CD4-positive, alpha-beta T cell treated with Interleukin-2 at 100 ng/mL for 4 hours (primary cell): ENCODE measurements at regions not wholly inside any gene's neighbourhood (a gene's known extent, or its start where the extent isn't known, plus 50 kb on each side); places are given as distances from the start of the nearest gene placed in this dataset.

Source experiments
- DNase-seq: peaks from one replicate; pipeline ENCODE4 v3.0.0-alpha.2; 2020; ENCODE audit warnings: low spot score

DNA sequence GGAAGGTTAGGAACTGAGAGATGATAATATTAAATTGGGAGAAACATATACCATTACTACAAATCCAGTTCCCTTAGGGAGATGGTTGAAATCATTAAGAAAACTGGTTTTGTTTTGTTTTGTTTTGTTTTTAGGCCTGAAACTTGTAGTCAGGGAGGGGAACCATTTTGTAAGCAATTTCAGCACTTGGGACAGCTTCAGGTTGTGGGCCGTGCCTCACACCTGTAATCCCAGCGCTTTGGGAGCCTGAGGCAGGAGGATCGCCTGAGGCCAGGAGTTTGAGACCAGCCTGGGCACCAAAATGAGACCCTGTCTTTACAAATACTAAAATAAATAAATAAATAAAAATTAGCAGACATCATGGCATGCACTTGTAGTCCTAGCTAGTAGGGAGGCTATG is 694.3 kb upstream of the NR5A2 start:
- no peak for DNase-seq

DNA sequence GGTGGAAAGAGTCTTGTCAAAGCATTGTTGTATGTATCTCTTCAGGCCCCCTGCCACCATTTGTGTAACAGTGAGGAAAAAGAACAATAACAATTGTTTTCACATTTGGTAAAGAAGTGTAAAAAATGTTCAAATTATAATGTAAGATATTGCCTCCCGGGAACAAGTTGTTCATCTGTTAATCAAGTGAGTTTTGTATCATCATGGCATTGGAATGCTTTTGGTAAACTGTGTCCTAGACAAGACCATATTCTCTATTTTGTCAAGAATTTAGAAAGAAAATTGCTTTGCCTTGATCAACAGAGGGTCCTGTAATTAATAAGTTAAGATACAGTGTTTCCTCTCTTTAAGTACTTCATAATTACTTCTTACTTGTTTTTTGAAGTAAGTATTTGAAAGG is 692.0 kb upstream of the NR5A2 start:
- no peak for DNase-seq

DNA sequence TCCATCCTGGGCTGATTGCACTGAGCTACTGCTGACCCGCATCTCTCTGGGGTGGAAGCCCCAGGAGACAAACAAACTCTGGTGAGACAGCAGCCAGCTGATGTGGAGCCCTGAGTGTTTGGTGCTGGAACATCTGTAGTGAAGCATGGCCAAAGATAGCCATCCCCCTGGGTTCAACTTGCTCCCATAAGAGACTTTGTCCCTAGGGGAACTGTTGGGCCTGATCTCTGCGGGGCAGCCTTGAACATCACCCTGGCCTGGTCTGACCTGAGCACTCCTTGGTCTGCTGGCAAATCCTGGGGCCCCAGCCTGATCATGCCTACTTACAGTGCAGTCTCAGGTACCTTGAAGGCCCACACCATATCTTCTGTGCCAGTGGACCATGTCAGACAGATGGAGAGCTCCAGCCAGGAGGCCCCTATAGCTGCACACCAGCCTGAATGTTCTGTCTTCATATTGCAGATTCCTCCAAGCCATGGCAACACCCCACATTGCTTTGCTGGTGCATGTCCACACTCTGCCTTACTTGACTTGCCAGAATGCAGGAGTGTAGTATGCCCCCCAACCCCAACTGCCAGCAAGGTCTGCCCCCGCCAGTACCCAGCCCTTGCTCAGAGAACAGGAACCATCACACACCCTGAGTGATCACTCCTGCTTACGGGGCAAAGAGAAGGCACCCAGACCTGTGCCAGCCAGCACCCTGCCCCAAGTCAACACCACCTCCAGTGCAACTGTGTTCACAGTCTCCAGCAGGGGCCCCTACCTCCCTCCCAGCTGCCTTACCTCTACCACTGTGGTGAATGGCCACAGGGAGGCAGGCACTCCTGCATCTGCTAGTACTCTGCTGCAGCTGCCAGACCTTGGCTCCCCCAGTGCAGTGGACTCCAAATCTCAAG is 690.5 kb upstream of the NR5A2 start:
- DNase-seq = no peak

DNA sequence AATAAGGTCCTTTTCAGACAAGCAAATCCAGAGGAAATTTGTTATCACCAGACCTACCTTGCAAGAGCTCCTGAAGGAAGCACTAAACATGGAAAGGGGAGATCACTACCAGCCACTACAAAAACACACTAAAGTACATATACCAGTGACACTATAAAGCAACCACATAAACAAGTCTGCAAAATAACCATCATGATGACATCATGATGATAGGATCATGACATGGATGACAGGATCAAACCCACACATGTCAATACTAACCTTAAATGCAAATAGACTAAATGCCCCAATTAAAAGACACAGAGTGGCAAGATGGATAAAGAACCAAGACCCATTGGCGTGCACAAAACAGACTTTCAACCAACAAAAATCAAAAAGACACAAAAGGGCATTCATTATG is 688.8 kb upstream of the NR5A2 start:
- no peak for DNase-seq

DNA sequence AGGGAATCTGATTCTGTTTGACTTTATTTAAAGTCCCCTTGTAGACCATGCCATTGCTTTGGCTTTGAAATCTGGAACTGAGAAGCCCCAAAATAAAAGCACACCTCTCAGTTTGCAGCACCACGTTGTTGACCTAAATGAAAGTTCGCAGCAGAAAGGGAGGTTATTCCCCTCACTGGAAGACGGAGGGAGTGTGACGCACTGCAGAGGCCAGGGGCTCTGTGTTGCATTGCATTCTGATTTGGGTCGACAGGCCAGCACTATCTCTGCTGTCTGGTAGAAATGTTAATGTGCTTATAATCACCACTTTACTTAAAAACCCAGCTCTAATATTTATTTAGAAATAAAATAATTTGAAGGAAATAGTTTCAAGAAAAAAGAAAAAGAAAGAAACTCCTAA is 675.2 kb upstream of the NR5A2 start:
- DNase-seq = no peak

DNA sequence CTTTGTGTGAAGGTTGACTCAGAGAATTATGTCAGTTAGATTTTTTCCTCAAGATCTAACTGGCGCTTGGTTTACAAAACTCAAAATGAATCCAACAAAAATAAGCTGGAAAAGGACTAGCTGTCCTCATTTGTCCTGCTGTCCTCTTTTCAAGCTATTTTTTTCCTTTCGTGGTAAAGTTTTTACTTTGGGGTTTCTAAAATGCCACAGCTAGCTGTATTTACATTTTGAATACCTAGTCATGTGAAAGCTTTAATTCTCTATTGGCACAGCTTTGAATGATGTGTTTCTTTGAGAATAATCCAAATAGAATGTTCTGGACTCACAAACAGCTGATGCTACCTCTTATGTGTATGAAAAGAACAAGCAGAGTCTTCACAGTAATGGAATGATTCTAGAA is 673.6 kb upstream of the NR5A2 start:
- no peak for DNase-seq

DNA sequence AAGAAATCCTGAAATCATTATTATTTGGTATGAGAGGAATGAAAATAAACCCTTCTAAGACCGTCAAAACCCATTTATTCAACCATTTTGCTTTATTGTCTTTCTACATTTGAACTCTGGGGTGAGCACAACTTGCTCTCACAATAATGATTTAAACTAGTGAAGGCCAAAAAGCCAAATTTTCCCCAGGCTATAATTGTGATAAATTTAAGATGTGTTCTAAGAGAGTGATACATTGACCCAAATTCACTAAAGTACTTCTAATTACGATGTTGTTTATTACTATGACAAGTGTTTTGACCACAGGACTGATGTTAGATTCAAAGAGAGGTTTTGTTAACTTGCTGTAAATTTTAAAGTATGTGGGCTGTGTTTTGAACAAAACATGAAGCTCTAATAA is 670.9 kb upstream of the NR5A2 start:
- no peak for DNase-seq

DNA sequence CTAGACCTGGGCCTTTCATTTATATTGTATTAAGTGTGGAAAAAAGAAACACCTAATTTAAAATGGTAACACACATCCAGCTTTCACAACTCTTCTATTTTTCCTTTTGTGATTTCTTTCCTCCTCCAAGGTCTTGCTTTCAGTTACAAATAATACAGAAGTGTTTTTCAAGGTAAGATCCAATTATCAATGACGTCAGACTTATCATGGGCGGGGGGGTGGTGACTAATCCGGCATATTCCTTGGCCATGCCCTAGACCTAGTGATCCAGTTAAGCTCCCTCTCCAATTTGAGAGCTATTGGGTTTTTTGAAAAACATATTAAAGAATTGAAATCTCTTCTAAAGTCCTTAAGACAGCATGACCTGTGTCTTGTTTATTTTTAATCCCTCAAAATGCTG is 669.9 kb upstream of the NR5A2 start:
- DNase-seq = no peak

DNA sequence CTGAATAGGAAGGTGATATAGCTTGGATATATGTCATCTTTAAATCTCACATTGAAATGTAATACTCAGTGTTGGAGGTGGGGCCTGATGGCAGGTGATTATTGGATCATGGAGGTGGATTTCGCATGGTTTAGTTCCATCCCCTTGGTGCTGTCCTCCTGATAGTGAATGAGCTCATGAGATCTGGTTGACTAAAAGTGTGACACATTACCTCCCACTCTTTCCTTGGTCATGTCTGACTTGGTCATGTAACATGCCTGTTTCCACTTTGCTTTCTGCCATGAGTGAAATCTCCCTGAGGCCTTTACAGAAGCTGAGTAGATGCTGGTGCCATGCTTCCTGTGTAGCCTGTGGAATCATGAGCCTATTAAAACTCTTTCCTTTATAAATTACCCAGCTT is 664.5 kb upstream of the NR5A2 start:
- DNase-seq = no peak

DNA sequence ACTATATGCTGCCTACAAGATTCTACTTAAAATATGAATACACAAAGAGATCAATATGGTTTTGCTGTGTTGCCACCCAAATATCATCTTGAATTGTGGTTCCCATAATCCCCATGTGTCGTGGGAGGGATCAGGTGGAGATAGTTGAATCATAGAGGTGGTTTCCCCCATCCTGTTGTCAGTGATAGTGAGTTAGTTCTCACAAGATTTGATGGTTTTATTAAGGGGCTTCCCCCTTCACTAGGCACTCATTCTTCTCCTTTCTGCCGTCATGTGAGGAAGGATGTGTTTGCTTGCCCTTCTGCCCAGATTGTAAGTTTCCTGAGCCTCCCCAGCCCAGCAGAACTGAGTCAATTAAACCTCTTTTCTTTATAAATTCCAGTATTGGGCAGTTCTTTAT is 654.4 kb upstream of the NR5A2 start:
- no peak for DNase-seq

DNA sequence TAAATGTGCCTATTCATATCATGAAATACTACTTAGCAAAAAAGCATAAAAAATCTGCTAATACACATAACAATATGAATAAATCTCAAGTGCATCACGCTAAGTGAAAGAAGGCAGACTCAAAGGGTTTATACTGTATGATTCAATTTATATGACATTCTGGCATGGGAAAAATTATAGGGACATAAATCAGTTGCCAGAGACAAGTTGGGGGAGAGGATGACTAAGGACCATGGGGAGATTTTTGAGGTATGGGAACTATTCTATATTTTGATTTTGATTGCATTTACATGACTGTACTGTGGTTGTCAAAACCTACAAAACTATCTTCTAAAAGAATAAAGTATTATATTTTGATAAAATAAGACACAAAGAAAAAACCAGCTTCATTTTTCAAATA is 650.3 kb upstream of the NR5A2 start:
- DNase-seq = no peak

DNA sequence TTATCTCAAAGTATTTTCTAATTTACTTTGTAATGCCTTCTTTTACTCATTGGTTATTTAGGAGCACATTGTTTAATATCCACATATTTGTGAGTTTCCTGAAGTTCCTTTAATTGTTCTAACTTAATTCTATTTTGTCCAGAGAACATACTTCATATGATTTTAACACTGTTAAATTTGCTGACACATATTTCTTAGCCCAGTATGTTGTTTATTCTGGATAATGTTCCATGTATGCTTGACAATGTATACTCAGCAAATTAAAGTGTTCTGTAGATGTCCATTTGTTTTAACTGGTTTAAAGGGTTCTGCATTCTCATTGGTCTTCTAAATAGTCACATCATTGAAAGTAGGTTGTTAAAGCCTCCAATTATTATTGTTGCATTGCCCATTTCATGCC is 643.7 kb upstream of the NR5A2 start:
- DNase-seq = no peak

DNA sequence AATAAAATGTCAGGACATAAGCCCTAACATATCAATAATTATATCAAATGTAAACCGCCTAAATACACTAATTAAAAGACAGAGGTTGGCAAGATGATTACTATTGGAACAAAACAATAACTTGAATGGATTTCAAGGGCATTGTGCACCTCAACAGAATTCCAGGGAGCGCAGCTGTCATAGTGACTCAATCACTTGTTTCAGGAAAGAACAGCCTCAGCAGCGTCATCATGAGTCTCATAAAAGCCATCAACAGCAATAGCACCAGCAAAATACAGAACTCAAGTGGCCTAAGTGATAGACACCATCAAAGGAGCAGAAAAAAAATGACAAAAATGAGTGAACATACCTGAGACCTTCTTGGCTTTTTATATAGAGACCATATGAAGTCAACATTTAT is 632.7 kb upstream of the NR5A2 start:
- no peak for DNase-seq

DNA sequence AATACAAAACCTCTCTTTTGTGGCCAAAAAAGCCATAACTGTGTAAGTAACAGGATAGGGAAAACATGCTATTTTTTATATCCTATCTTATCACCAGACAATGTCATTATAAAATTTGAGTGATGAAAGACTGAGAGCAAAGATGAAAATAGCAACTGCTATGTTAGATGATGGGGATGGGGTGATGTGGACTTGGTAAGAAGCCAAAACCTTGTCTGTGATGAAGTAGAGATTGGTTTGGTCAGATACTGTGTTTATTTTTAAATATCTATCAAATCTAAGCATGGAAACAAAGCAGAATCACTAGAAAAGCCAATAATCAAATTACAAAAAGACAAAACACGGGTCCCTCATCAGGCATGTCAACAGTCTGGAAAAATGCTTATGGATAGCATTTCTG is 631.1 kb upstream of the NR5A2 start:
- no peak for DNase-seq

DNA sequence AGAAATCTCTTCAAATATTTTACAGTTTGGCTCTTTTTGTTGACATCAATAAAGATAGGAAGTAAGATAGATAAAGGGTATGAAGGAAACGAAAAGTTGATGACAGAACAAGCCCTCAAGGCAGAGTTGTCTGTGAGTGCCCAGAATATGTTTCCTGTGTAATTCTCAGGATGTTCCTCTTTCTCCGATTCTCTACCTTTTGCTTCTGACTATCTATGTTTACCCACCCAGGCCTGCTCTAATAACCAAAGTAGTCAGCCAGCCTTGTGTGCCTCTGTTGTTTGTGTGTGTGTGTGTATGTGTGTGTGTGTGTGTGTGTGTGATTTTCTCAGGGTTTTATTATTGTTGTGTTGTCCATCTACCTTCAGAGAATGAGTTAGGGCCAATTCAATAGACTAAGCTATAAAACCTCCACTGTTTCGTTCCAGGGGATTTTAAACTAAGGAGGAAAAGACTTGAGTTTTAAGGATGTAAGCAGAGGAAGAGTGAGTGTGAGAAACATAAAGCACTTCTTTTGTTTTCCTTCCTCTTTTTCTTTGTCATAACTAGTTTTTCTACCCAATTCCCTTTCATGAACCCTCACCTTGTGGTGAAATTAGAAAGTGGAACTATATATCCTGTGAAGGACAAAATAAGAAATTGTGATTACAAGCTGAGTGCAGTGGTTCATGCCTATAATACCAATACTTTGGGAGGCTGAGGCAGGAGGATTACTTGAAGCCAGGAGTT is 627.4 kb upstream of the NR5A2 start:
- no peak for DNase-seq

DNA sequence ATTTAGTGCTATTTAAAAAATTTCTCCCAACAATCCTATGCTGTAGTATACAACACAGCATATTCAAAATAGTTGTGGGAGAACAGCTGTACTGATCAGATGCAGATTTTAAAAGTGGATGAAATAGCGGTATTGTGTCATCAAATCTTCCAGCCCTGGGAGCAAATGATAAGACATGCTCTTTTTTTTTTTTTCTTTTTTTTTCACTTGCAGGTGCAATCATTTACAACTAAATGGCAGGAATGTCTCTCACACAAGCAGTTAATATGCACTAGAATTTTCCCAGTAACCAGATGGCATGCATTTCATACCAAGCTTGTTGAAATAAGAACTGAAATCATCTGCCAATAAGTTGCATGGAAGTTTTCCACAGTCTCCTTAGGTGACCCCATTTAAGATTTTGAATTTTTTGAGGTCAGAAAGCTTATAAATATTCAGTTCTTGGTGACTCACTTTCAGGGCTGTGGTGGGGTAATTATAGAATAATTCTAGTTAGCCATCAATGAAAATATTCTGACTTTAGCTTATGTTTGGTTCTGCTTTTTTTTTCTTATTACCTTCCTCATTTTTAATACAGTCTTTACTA is 623.9 kb upstream of the NR5A2 start:
- DNase-seq = no peak

DNA sequence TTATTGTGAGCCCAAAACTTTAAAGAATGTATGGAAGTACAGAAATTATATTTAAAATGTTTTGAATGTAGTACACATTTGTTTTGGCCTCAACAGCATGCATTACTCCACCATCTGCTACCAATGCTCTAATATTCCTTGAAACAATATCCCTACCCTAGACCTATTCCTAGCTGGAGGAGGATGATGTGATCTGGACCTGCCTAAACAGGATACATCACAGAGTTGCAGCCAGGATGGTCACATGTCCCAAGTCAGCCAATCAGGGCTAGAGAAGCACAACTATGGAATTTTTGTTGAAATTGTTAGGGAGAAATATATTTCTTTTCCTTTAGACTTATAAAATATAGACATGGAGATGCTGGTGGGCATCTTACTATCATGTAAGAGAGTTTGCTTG is 623.3 kb upstream of the NR5A2 start:
- no peak for DNase-seq

DNA sequence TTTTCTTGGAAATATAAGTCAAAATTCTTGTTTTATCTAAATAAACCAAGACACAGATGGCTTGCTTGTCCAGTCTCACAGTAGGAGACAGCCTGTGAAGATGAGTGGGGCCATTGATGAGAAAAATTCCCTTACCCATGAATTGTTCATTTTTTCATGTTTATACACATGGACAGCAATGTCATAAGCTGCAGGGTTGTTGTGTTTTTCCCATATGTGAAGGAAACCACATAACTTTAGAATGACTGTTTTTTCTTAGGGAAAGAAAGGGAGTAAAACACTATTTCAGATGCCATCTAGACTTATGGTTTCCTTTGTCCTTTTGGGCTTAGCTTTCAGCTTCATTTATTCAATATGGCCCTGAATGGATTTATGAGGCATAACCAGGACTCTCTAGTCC is 622.5 kb upstream of the NR5A2 start:
- no peak for DNase-seq

DNA sequence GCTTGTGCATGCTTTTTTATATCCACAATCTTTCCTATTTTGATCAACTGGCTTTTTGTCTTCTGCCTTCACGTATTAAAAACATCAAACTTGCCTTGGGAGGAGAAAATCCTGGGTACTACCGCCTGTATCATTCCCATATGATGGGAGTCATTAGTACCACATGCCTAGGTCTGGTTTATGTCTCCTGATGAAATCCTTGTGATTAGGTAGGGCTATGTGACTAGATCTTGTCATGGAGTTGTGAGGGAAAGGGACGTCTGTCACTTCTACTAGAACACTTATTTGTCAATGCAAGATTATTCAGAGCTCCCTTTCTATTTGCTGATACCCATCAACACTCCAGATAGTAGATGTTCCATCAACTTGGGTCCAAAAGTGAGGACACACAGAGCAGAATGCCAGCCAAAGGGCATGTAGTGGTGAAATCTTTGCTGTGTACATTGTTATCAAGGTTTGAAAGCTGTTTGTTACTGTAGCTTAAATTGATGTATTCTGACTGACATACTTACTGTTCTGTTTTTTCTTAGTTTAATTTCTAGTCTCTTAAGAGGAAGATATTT is 621.8 kb upstream of the NR5A2 start:
- DNase-seq = no peak

DNA sequence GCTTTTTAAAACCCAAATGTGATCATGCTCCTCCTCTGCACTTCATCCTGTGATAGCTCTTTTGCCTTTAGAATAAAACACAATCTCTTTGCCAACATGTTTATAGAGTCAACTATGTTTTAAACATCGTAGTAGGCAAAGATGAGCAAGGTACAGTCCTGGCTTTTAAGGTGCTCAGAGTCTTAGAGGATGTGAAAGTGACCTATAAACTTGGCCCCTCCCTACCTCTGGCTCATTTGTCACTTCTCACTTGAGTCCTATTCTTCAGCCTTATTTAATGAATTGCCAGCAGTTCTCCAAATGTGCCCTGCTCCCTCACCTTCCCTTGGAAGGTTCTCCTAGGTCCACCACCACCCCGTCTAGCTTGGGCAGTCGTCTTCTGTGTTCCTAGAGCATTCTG is 617.0 kb upstream of the NR5A2 start:
- no peak for DNase-seq

DNA sequence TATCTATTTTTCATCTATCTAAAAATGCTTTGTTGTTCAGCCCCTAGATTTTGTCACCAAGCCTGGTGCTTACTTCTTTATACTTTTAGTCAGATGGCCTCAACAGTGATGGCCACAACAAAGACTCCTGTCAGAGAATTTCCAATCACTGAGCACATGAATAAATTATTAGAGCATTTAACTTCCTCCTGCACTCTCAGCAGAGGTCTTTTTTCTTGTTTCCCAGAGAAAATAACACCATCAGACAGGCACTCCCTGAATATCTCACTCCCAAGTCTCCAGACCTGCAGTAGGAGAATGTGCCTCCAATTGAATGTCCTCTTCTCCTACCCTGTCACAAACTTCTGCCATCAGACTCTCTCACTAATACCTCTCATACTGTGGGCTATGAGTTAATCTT is 616.0 kb upstream of the NR5A2 start:
- no peak for DNase-seq

DNA sequence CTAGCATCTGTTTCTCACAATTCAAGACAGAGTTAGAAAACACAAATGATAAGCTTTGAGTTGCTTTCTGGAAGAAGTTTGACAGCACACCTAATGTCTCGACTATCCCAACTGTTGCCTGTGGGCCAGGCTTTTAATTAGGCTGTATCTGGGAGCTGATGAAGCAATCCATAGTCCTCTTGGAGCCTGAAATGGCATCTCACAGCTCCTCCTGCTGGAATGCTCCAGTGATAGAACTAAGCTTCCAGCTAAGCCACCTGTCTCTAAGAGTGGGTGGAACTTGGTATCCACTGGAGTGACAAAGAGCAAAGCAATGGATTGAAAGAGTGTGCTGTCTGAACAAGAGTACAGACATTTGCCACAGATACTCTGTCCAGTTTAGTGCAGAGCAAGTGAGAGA is 605.3 kb upstream of the NR5A2 start:
- DNase-seq = no peak

DNA sequence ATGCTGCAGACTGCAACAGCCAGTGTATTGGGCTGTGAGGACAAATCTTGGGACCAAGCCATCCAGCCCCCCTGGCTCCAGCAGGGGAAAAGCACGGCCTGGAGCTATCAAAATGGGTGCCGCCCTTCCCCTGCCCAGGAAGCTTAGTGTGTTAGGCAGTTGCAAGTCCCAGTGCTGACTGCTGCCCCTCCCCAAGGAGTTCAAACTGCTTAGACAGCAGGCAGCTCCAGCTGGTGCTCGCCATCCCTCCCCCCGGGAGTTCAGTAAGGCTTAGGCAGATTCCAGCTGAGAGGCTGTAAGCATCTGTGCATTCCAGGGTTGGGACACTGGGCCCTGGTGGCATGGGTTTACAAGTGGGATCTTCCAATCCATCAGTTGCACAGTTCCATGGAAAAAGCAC is 579.6 kb upstream of the NR5A2 start:
- no peak for DNase-seq
